Hematopoietic multipotent progenitor cell (in vitro differentiated cells): ENCODE measurements at regions not wholly inside any gene's neighbourhood (a gene's known extent, or its start where the extent isn't known, plus 50 kb on each side); places are given as distances from the start of the nearest gene placed in this dataset.
A peak's percentile ranks its signal among the peaks of the same experiment; 100 is the strongest.

Experiments used
- DNase-seq, 3 donors: peaks; one replicate each; pipeline ENCODE4 v3.0.0-alpha.2; 2011 to 2015; ENCODE audit warnings: low read depth in 2 of 3, low spot score in 2 of 3

GRCh38 chr4:31575504-31575903 is 855.3 kb downstream of the PCDH7 start:
- no peak for DNase-seq

GRCh38 chr4:31580843-31581242 is 860.7 kb downstream of the PCDH7 start:
- no peak for DNase-seq

- no peak for DNase-seq
These were observed 865.3 kb downstream of the PCDH7 start for GRCh38 chr4:31585503-31585902.

- DNase-seq = no peak
These were observed 872.1 kb downstream of the PCDH7 start for GRCh38 chr4:31592293-31592692.

GRCh38 chr4:31595496-31595895 is 875.3 kb downstream of the PCDH7 start:
- DNase-seq = no peak

GRCh38 chr4:31598639-31599038 is 878.5 kb downstream of the PCDH7 start:
- no peak for DNase-seq

GRCh38 chr4:31601793-31602192 is 881.6 kb downstream of the PCDH7 start:
- no peak for DNase-seq

- DNase-seq = no peak
These were observed 893.9 kb downstream of the PCDH7 start for GRCh38 chr4:31613946-31614623.

GRCh38 chr4:31617667-31618066 is 897.5 kb downstream of the PCDH7 start:
- DNase-seq = no peak

GRCh38 chr4:31620476-31620875 is 900.3 kb downstream of the PCDH7 start:
- no peak for DNase-seq

- DNase-seq = no peak
These were observed 925.1 kb downstream of the PCDH7 start for GRCh38 chr4:31645236-31645635.

- DNase-seq = no peak
These were observed 927.6 kb downstream of the PCDH7 start for GRCh38 chr4:31647786-31648185.

GRCh38 chr4:31649878-31650277 is 929.7 kb downstream of the PCDH7 start:
- DNase-seq = no peak

- no peak for DNase-seq
These were observed 931.4 kb downstream of the PCDH7 start for GRCh38 chr4:31651541-31651940.

- DNase-seq = no peak
These were observed 935.2 kb downstream of the PCDH7 start for GRCh38 chr4:31655328-31655727.

- DNase-seq = no peak
These were observed 937.8 kb downstream of the PCDH7 start for GRCh38 chr4:31657859-31658570.

- DNase-seq = no peak
These were observed 940.7 kb downstream of the PCDH7 start for GRCh38 chr4:31660916-31661315.

GRCh38 chr4:31662951-31663350 is 942.8 kb downstream of the PCDH7 start:
- no peak for DNase-seq

- no peak for DNase-seq
These were observed 947.5 kb downstream of the PCDH7 start for GRCh38 chr4:31667686-31668085.

GRCh38 chr4:31674313-31674947 is 954.3 kb downstream of the PCDH7 start:
- peak in 1 of 3 donors; percentile 1 for DNase-seq

GRCh38 chr4:31678356-31678755 is 958.2 kb downstream of the PCDH7 start:
- DNase-seq = no peak

- no peak for DNase-seq
These were observed 962.6 kb downstream of the PCDH7 start for GRCh38 chr4:31682796-31683195.
